Parathyroid adenoma (tissue), 2 donors: ENCODE measurements at regions not wholly inside any gene's neighbourhood (a gene's known extent, or its start where the extent isn't known, plus 50 kb on each side); places are given as distances from the start of the nearest gene placed in this dataset.

Experiments used
- H2AFZ ChIP-seq: fragments of 300-600 bp; sonication (generic); one replicate; pipeline ENCODE4 v1.7.0; 2017; ENCODE audit warnings: antibody characterized with exemption, mild to moderate bottlenecking
- H3K27ac ChIP-seq: fragments of 300-600 bp; sonication (generic); one replicate; pipeline ENCODE4 v1.7.0; 2017
- H3K27me3 ChIP-seq: fragments of 300-600 bp; sonication (generic); one replicate; pipeline ENCODE4 v1.7.0; 2017; ENCODE audit warnings: low read length; ENCODE audit not compliant: control insufficient read depth, insufficient read depth
- H3K36me3 ChIP-seq: fragments of 300-600 bp; sonication (generic); one replicate; pipeline ENCODE4 v1.7.0; 2017; ENCODE audit warnings: low read length; ENCODE audit not compliant: control insufficient read depth, insufficient read depth
- H3K4me1 ChIP-seq: fragments of 300-600 bp; sonication (generic); one replicate; pipeline ENCODE4 v1.7.0; 2017; ENCODE audit warnings: control low read depth
- H3K4me2 ChIP-seq: fragments of 300-600 bp; sonication (generic); one replicate; pipeline ENCODE4 v1.7.0; 2017; ENCODE audit warnings: low read length
- H3K4me3 ChIP-seq: fragments of 300-600 bp; sonication (generic); one replicate; pipeline ENCODE4 v1.7.0; 2017; ENCODE audit warnings: low read depth, low read length
- H3K79me2 ChIP-seq: fragments of 300-600 bp; sonication (generic); one replicate; pipeline ENCODE4 v1.7.0; 2017; ENCODE audit warnings: control low read depth
- H3K9ac ChIP-seq: fragments of 300-600 bp; sonication (generic); one replicate; pipeline ENCODE4 v1.7.0; 2017; ENCODE audit warnings: mild to moderate bottlenecking
- H3K9me3 ChIP-seq: fragments of 300-600 bp; sonication (generic); one replicate; pipeline ENCODE4 v1.7.0; 2017; ENCODE audit warnings: low read length; ENCODE audit not compliant: control insufficient read depth
- TF ChIP-seq, protein P1 (sequence below): fragments of 300-600 bp; sonication (generic); IDR thresholded peaks from one replicate; pipeline ENCODE4 v1.7.0; 2017; ENCODE audit warnings: antibody characterized with exemption, mild to moderate bottlenecking
- donor health status: primary hyperparathyroidism.

DNA sequence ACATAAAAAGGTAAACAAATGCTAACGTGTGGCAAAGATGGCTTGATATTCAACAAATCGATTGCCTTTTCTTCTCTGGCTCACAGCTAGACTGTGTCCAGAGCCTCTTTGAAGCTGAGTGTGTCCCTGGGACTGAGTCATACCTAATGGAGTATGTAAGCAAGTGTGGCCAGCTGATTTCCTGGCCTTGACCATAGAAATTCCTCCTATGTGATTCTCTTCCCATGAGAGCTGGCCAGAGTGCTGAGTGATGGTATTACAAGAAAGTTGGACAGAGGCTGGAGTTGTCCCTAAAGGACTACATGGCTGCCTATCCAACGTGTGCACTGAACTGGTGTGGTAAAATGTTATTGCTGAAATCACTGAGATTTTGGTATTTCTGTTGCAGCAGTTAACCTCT, 320.1 kb upstream of the SLC10A2 start:
- Histone ChIP-seq H3K4me3 (no peak overlapping the region), H3K79me2 (no peaks in the 10 kb centered on the region), H2AFZ (no peak overlapping the region), H3K27me3 (no peaks in the 10 kb centered on the region), H3K9ac (no peak overlapping the region), H3K4me2 (no peak overlapping the region), H3K9me3 (no peaks in the 10 kb centered on the region), H3K4me1 (no peaks in the 10 kb centered on the region), H3K36me3 (no peaks in the 10 kb centered on the region), H3K27ac (no peak overlapping the region)
- TF ChIP-seq, protein P1, sequence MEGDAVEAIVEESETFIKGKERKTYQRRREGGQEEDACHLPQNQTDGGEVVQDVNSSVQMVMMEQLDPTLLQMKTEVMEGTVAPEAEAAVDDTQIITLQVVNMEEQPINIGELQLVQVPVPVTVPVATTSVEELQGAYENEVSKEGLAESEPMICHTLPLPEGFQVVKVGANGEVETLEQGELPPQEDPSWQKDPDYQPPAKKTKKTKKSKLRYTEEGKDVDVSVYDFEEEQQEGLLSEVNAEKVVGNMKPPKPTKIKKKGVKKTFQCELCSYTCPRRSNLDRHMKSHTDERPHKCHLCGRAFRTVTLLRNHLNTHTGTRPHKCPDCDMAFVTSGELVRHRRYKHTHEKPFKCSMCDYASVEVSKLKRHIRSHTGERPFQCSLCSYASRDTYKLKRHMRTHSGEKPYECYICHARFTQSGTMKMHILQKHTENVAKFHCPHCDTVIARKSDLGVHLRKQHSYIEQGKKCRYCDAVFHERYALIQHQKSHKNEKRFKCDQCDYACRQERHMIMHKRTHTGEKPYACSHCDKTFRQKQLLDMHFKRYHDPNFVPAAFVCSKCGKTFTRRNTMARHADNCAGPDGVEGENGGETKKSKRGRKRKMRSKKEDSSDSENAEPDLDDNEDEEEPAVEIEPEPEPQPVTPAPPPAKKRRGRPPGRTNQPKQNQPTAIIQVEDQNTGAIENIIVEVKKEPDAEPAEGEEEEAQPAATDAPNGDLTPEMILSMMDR = no peak

DNA sequence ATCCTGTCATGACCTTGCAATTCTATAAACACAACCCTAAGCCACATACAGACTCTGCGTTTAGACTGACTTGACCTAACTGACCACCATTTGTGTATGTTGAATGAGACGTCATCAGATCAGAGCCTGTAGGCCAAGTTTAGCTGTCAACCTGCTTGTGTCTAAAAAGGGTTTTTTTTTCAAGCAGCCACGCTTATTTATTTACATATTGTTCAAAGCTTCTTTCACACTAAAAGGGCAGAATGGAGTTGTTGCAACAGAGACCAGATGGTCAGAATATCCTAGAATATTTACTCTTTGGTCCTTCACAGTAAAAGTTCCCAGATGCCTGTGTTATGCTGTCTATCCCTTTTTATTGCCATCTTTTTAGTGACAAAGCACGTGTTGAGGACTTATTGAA, 307.7 kb upstream of the SLC10A2 start:
- H3K9me3 ChIP-seq = no peaks in the 10 kb centered on the region
- no peak overlapping the region for H3K4me2 ChIP-seq
- H3K27ac ChIP-seq = no peak overlapping the region
- no peak overlapping the region for H2AFZ ChIP-seq
- H3K4me3 ChIP-seq = no peak overlapping the region
- H3K36me3 ChIP-seq = no peaks in the 10 kb centered on the region
- H3K4me1 ChIP-seq = no peaks in the 10 kb centered on the region
- no peaks in the 10 kb centered on the region for H3K27me3 ChIP-seq
- TF ChIP-seq, protein P1 = no peak
- H3K79me2 ChIP-seq = no peaks in the 10 kb centered on the region
- H3K9ac ChIP-seq = no peak overlapping the region

DNA sequence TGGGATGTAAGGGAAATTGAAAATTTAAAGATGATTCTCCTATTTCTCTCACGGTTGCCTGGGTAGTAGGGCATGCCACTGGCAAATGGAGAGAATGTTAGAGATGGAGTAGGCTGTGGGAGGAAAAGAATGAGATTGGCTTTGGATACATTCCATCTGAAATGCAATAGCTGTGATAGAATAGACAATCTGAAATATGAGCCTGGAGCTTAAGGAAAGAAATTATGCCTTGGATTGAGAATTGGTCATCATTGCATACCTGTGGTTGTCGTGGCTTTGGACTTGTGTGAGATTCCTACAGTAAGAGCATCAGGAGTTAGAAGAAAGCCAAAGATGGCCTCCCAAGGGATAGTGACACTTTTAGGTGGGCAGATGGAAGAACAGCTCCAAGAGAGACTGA, 305.1 kb upstream of the SLC10A2 start:
- H3K9ac ChIP-seq = no peak overlapping the region
- H3K9me3 ChIP-seq = no peaks in the 10 kb centered on the region
- H3K36me3 ChIP-seq = no peaks in the 10 kb centered on the region
- no peak overlapping the region for H3K4me2 ChIP-seq
- H3K4me3 ChIP-seq = no peak overlapping the region
- no peak overlapping the region for H2AFZ ChIP-seq
- no peaks in the 10 kb centered on the region for H3K27me3 ChIP-seq
- H3K79me2 ChIP-seq = no peaks in the 10 kb centered on the region
- no peak overlapping the region for H3K27ac ChIP-seq
- H3K4me1 ChIP-seq = no peaks in the 10 kb centered on the region
- TF ChIP-seq, protein P1 = no peak

DNA sequence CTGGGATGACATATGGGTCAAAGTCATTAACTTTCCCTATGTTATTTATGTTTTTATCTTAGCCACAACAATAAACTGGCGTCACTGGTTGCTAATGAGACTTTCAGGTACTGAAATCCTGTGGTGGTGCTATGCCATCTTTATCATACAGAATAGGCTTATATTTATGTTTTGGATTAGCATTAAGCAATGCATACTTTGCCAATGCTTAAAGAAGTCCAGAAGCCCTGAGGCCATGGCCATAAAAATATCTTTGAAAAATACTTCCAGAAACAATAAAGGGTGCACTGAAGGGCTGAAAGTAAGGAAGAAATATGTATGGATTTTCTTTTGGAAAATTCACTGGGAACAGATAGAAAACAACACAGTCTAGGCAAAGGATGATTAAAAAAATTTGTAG, 304.6 kb upstream of the SLC10A2 start:
- H3K79me2 ChIP-seq = no peaks in the 10 kb centered on the region
- H3K4me1 ChIP-seq = no peaks in the 10 kb centered on the region
- no peak overlapping the region for H2AFZ ChIP-seq
- H3K27ac ChIP-seq = no peak overlapping the region
- no peaks in the 10 kb centered on the region for H3K9me3 ChIP-seq
- H3K9ac ChIP-seq = no peak overlapping the region
- TF ChIP-seq, protein P1 = no peak
- H3K4me2 ChIP-seq = no peak overlapping the region
- H3K36me3 ChIP-seq = no peaks in the 10 kb centered on the region
- no peaks in the 10 kb centered on the region for H3K27me3 ChIP-seq
- H3K4me3 ChIP-seq = no peak overlapping the region

DNA sequence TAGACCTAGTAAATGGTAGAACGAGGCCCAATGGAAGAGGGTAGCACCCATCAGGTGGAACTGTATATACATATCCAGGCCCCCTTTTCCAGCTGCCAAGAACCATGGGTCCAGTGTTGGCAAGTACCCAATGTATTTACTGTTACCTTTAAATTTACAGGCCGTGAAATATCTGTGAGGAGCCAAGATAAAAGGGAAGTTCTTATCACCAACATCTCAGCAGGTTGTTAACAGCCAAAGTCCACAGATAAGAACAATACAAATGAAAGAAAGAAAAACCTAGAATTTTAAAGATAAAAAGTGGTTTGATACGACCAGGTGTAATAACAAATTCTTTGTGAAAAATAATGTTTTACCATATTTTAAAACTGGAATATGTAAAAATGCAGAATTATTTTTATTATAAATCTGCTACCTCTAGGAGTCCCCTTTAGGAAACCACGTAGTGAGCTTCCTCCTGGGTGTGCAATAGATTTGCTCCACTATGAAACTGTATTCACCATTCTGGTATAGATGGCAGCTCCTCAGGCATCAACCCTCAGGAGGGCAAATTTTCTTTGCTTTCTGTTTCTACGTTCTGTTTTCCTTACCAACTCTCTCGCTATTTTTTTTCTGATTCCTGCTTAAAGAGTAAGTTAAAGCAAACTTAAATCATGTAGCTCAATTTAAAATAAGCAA, 292.2 kb upstream of the SLC10A2 start:
- TF ChIP-seq, protein P1 = no peak
- Histone ChIP-seq H3K79me2 (no peaks in the 10 kb centered on the region), H3K4me3 (no peak overlapping the region), H3K27ac (no peak overlapping the region), H3K27me3 (no peaks in the 10 kb centered on the region), H3K9me3 (peaks cover 4% of the 10 kb centered on the region), H3K4me1 (no peaks in the 10 kb centered on the region), H3K9ac (no peak overlapping the region), H2AFZ (no peak overlapping the region), H3K36me3 (no peaks in the 10 kb centered on the region), H3K4me2 (no peak overlapping the region)
